ENCODE measurements at regions not wholly inside any gene's neighbourhood (a gene's known extent, or its start where the extent isn't known, plus 50 kb on each side); places are given as distances from the start of the nearest gene placed in this dataset.

GRCh38 chr4:137678796-137679195 is 146.5 kb upstream of the PCDH18 start:
- H3K27ac ChIP-seq = no peak overlapping the region
- TF ChIP-seq, protein P1, sequence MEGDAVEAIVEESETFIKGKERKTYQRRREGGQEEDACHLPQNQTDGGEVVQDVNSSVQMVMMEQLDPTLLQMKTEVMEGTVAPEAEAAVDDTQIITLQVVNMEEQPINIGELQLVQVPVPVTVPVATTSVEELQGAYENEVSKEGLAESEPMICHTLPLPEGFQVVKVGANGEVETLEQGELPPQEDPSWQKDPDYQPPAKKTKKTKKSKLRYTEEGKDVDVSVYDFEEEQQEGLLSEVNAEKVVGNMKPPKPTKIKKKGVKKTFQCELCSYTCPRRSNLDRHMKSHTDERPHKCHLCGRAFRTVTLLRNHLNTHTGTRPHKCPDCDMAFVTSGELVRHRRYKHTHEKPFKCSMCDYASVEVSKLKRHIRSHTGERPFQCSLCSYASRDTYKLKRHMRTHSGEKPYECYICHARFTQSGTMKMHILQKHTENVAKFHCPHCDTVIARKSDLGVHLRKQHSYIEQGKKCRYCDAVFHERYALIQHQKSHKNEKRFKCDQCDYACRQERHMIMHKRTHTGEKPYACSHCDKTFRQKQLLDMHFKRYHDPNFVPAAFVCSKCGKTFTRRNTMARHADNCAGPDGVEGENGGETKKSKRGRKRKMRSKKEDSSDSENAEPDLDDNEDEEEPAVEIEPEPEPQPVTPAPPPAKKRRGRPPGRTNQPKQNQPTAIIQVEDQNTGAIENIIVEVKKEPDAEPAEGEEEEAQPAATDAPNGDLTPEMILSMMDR (conservative IDR thresholded peaks at IDR 0.05) = no peak
- no peak for TF ChIP-seq ZFX (IDR thresholded peaks at IDR 0.05)

GRCh38 chr4:137677863-137678262 is 145.6 kb upstream of the PCDH18 start:
- H3K27ac ChIP-seq = no peak overlapping the region
- TF ChIP-seq, protein P1 (conservative IDR thresholded peaks at IDR 0.05) = no peak
- no peak for TF ChIP-seq ZFX (IDR thresholded peaks at IDR 0.05)

DNA sequence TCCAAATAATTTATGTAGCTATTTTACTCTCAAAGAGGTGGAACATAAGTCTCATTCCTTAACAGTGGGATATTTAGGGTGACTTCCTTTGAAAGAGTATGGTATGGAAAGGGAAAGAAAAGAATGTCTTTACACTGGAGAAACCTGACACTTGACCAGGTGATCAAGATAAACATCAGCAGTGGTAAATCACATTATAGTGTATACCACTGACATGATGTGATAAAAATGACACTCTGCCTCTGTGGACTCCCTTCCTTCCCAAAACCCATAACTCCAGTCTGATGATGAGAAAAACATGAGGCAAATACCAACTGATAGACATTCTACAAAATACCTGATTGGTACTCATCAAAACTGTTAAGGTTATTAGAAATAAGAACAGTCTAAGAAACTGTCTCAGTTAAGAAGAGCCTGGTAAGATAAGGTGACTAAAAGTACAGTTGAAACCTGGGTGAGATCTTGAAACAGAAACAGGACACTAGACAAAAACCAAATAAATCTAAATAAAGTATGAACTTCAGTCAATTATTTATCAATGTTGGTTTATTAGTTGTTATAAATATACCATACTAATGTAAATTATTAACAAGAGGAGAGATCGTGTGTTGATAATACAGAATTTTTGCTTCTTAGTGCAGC is 144.2 kb upstream of the PCDH18 start:
- TF ChIP-seq ZFX (IDR thresholded peaks at IDR 0.05) = no peak
- TF ChIP-seq, protein P1 (conservative IDR thresholded peaks at IDR 0.05) = no peak
- H3K27ac ChIP-seq = no peak overlapping the region

DNA sequence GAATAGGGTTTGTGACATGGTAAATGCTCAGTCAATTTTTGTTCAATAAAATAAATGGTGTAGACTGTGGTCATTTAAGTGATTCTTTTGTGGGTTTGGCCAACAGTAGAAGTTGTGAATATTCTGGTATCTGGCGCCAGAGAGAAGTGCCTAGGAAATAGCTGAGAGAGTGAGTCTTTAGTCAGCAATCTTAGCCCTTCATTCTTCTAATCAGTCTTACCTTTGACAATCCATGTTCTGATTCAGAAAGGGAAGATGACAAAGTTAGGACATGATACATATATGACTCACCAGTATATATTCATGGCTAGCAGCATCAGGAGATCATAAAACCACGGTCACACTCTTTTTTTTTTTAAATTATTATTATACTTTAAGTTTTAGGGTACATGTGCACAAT is 141.8 kb upstream of the PCDH18 start:
- H3K27ac ChIP-seq = no peak overlapping the region
- TF ChIP-seq ZFX (IDR thresholded peaks at IDR 0.05) = no peak
- TF ChIP-seq, protein P1 (conservative IDR thresholded peaks at IDR 0.05) = no peak

- TF ChIP-seq ZFX (IDR thresholded peaks at IDR 0.05) = no peak
- TF ChIP-seq, protein P1 (conservative IDR thresholded peaks at IDR 0.05) = no peak
- no peak overlapping the region for H3K27ac ChIP-seq
Observed at GRCh38 chr4:137668885-137669545, 136.7 kb upstream of the PCDH18 start.

DNA sequence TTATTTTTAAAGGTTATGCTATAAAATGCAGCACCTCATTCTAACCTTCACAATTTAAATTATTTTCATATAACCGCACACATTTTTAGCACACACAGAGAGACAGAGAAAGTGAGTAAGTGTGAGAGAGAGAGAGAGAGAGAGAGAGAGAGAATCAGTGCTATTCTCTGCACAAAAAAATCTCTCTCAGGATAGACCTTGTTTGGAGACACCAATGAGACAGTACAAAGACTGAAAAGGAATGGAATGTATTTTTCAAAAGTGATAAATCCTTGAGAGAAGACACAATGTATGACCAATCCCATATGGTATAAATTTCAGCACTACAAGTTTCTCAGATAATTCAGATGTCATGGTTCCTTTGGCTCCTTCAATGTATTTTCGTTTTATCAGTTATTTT is 132.1 kb upstream of the PCDH18 start:
- no peak overlapping the region for H3K27ac ChIP-seq
- TF ChIP-seq, protein P1 (conservative IDR thresholded peaks at IDR 0.05) = no peak
- no peak for TF ChIP-seq ZFX (IDR thresholded peaks at IDR 0.05)

- no peak overlapping the region for H3K27ac ChIP-seq
- TF ChIP-seq, protein P1 (conservative IDR thresholded peaks at IDR 0.05) = no peak
- TF ChIP-seq ZFX (IDR thresholded peaks at IDR 0.05) = no peak
Observed at GRCh38 chr4:137664046-137664387, 131.7 kb upstream of the PCDH18 start.
